ENCODE measurements at regions not wholly inside any gene's neighbourhood (a gene's known extent, or its start where the extent isn't known, plus 50 kb on each side); places are given as distances from the start of the nearest gene placed in this dataset.

- no peak for DNase-seq
Measured at GRCh38 chr2:81355436-81355835, 1050.9 kb upstream of the LRRTM1 start.

GRCh38 chr2:81334046-81334445, 1029.5 kb upstream of the LRRTM1 start:
- no peak for DNase-seq

GRCh38 chr2:81328968-81329367, 1024.4 kb upstream of the LRRTM1 start:
- no peak for DNase-seq

- DNase-seq, result no peak
Measured at GRCh38 chr2:81327911-81328310, 1023.4 kb upstream of the LRRTM1 start.

GRCh38 chr2:81324046-81324445, 1019.5 kb upstream of the LRRTM1 start:
- no peak for DNase-seq

GRCh38 chr2:81304154-81304830, 999.7 kb upstream of the LRRTM1 start:
- DNase-seq, result no peak

- DNase-seq, result no peak
Measured at GRCh38 chr2:81303321-81303720, 998.8 kb upstream of the LRRTM1 start.

- no peak for DNase-seq
Measured at GRCh38 chr2:81299841-81300240, 995.3 kb upstream of the LRRTM1 start.

- DNase-seq, result no peak
Measured at GRCh38 chr2:81290846-81291245, 986.3 kb upstream of the LRRTM1 start.

- no peak for DNase-seq
Measured at GRCh38 chr2:81283081-81283480, 978.5 kb upstream of the LRRTM1 start.

GRCh38 chr2:81282151-81282769, 977.7 kb upstream of the LRRTM1 start:
- DNase-seq, result no peak

- DNase-seq, result no peak
Measured at GRCh38 chr2:81276595-81276994, 972.0 kb upstream of the LRRTM1 start.

- DNase-seq, result no peak
Measured at GRCh38 chr2:81266106-81266505, 961.6 kb upstream of the LRRTM1 start.

GRCh38 chr2:81263989-81264388, 959.4 kb upstream of the LRRTM1 start:
- no peak for DNase-seq

GRCh38 chr2:81260320-81260719, 955.8 kb upstream of the LRRTM1 start:
- DNase-seq, result no peak

- DNase-seq, result no peak
Measured at GRCh38 chr2:81250270-81250669, 945.7 kb upstream of the LRRTM1 start.

- no peak for DNase-seq
Measured at GRCh38 chr2:81249152-81249551, 944.6 kb upstream of the LRRTM1 start.

- DNase-seq, result no peak
Measured at GRCh38 chr2:81247648-81248047, 943.1 kb upstream of the LRRTM1 start.

- DNase-seq, result no peak
Measured at GRCh38 chr2:81242501-81242900, 937.9 kb upstream of the LRRTM1 start.

GRCh38 chr2:81238462-81238861, 933.9 kb upstream of the LRRTM1 start:
- no peak for DNase-seq

- DNase-seq, result no peak
Measured at GRCh38 chr2:81235601-81236000, 931.0 kb upstream of the LRRTM1 start.

GRCh38 chr2:81234711-81235110, 930.2 kb upstream of the LRRTM1 start:
- DNase-seq, result no peak

GRCh38 chr2:81225756-81226155, 921.2 kb upstream of the LRRTM1 start:
- DNase-seq, result no peak

GRCh38 chr2:81213598-81213997, 909.0 kb upstream of the LRRTM1 start:
- DNase-seq, result no peak

- no peak for DNase-seq
Measured at GRCh38 chr2:81206216-81206615, 901.7 kb upstream of the LRRTM1 start.
